SK-N-SH (cell line): ENCODE measurements at regions not wholly inside any gene's neighbourhood (a gene's known extent, or its start where the extent isn't known, plus 50 kb on each side); places are given as distances from the start of the nearest gene placed in this dataset.

ENCODE experiments used
- CTCF ChIA-PET: fragments of 300-600, 350-600 bp; formaldehyde crosslinking; extraction: SDS; loops from one replicate; lab custom pipeline; 2021; lab: Yijun Ruan, JAX
- POLR2A ChIA-PET: fragments of 350-600 bp; sonication (Branson Sonifier 250); formaldehyde crosslinking; extraction: SDS; loops from one replicate; lab custom pipeline; 2020; ENCODE audit warnings: antibody characterized with exemption, inconsistent platforms; lab: Yijun Ruan, JAX
- DNase-seq: peaks from one replicate; pipeline ENCODE4 v3.0.0; 2012
- H2AFZ ChIP-seq: fragments of 200-600 bp; sonication (generic); 2 replicates; pipeline ENCODE4 v1.8.1; 2016; ENCODE audit warnings: antibody characterized with exemption, mild to moderate bottlenecking, low read depth
- H3F3A ChIP-seq: fragments of 200-600 bp; sonication (generic); replicated peaks from 2 replicates; pipeline ENCODE3; 2016; ENCODE audit warnings: antibody characterized with exemption, mild to moderate bottlenecking; ENCODE audit not compliant: insufficient read depth
- H3K27ac ChIP-seq, 2 experiments: fragments of 200-500 bp in 1 of 2; fragments of 200-600 bp in 1 of 2; sonication (Bioruptor generic) in 1 of 2; sonication (generic), shearing (Covaris generic) in 1 of 2; 2 replicates each; pipeline versions ENCODE4 v1.5.1 to v1.6.1; 2014 to 2016; ENCODE audit warnings: low read depth in 2 of 2, inconsistent platforms in 1 of 2, low read length in 1 of 2, mild to moderate bottlenecking in 1 of 2, mixed read lengths in 1 of 2
- H3K27me3 ChIP-seq: fragments of 200-600 bp; sonication (generic), shearing (Covaris generic); 2 replicates; pipeline ENCODE4 v1.6.1; 2016; ENCODE audit warnings: mixed run types; ENCODE audit not compliant: insufficient read depth
- H3K36me3 ChIP-seq, 2 experiments: fragments of 200-500 bp in 1 of 2; fragments of 200-600 bp in 1 of 2; sonication (Bioruptor generic) in 1 of 2; sonication (generic) in 1 of 2; replicated peaks in 1 of 2; 2 replicates each; pipeline versions ENCODE3 to v1.5.1; 2014 to 2016; ENCODE audit warnings: low read length in 1 of 2, mild to moderate bottlenecking in 1 of 2; ENCODE audit not compliant: insufficient read depth in 2 of 2, control insufficient read depth in 1 of 2
- H3K4me1 ChIP-seq, 2 experiments: fragments of 200-500 bp in 1 of 2; fragments of 200-600 bp in 1 of 2; sonication (Bioruptor generic) in 1 of 2; sonication (generic), shearing (Covaris generic) in 1 of 2; 2 replicates each; pipeline versions ENCODE4 v1.5.1 to v1.6.1; 2014 to 2016; ENCODE audit warnings: low read depth in 1 of 2, low read length in 1 of 2, mixed run types in 1 of 2; ENCODE audit not compliant: insufficient read depth in 2 of 2, control insufficient read depth in 1 of 2
- H3K4me2 ChIP-seq: fragments of 200-600 bp; sonication (generic), shearing (Covaris generic); 2 replicates; pipeline ENCODE4 v1.6.1; 2017; ENCODE audit warnings: mixed run types
- H3K4me3 ChIP-seq, 2 experiments: fragments of 200-500 bp in 1 of 2; fragments of 200-600 bp in 1 of 2; sonication (Bioruptor generic) in 1 of 2; sonication (generic), shearing (Covaris generic) in 1 of 2; 2 replicates each; pipeline versions ENCODE4 v1.5.1 to v1.8.1; 2014 to 2016; ENCODE audit warnings: low read depth in 2 of 2, inconsistent platforms in 1 of 2, low read length in 1 of 2, mild to moderate bottlenecking in 1 of 2, mixed read lengths in 1 of 2, moderate library complexity in 1 of 2
- H3K79me2 ChIP-seq: fragments of 200-600 bp; sonication (generic); 2 replicates; pipeline ENCODE4 v1.8.1; 2017; ENCODE audit warnings: mild to moderate bottlenecking; ENCODE audit not compliant: insufficient read depth
- H3K9ac ChIP-seq: fragments of 200-600 bp; sonication (generic); 2 replicates; pipeline ENCODE4 v1.6.1; 2017; ENCODE audit warnings: mixed run types
- H3K9me2 ChIP-seq: fragments of 200-600 bp; sonication (generic); 2 replicates; pipeline ENCODE4 v1.6.1; 2017; ENCODE audit warnings: mixed run types
- H3K9me3 ChIP-seq: fragments of 200-600 bp; sonication (generic); 2 replicates; pipeline ENCODE4 v1.6.1; 2017; ENCODE audit warnings: mixed run types, mild to moderate bottlenecking, moderate library complexity
- H4K20me1 ChIP-seq: fragments of 200-600 bp; sonication (generic); 2 replicates; pipeline ENCODE4 v1.6.1; 2017; ENCODE audit warnings: mild to moderate bottlenecking, mixed run types; ENCODE audit not compliant: insufficient read depth
- ELF1 ChIP-seq: IDR thresholded peaks from 2 replicates; pipeline ENCODE4 v1.4.0; 2012
- EP300 ChIP-seq, 2 experiments: IDR thresholded peaks; 2 replicates each; pipeline versions ENCODE4 v1.4.0 to v1.6.1; 2012; ENCODE audit warnings: borderline replicate concordance in 1 of 2, low read depth in 1 of 2, low read length in 1 of 2
- EZH2phosphoT487 ChIP-seq: fragments of 200-600 bp; sonication (generic); IDR thresholded peaks from 2 replicates; pipeline ENCODE4 v1.6.1; 2017; ENCODE audit warnings: low read depth, mixed run types, mild to moderate bottlenecking, antibody characterized with exemption, moderate library complexity, borderline replicate concordance
- FOXJ3 ChIP-seq: sonication (generic); formaldehyde crosslinking; IDR thresholded peaks from 2 replicates; pipeline ENCODE4 v1.5.1; 2020; ENCODE audit warnings: mild to moderate bottlenecking, missing genetic modification reagents
- GABPA ChIP-seq: IDR thresholded peaks from 2 replicates; pipeline ENCODE4 v1.4.0; 2012; ENCODE audit warnings: low read depth, mild to moderate bottlenecking
- JUND ChIP-seq: IDR thresholded peaks from 2 replicates; pipeline ENCODE4 v1.4.0; 2012
- MEF2A ChIP-seq: IDR thresholded peaks from 2 replicates; pipeline ENCODE4 v1.4.0; 2012; ENCODE audit warnings: low read depth, borderline replicate concordance
- MXI1 ChIP-seq: IDR thresholded peaks from 2 replicates; pipeline ENCODE4 v1.6.1; 2012; ENCODE audit warnings: mild to moderate bottlenecking, low read depth, low read length, improper control_type of control experiment
- NFIC ChIP-seq: IDR thresholded peaks from 2 replicates; pipeline ENCODE4 v1.4.0; 2012; ENCODE audit warnings: borderline replicate concordance
- POLR2AphosphoS5 ChIP-seq: IDR thresholded peaks from 2 replicates; pipeline ENCODE4 v1.6.1; 2012; ENCODE audit warnings: low read depth, low read length
- RCOR1 ChIP-seq: fragments of 150-350 bp; IDR thresholded peaks from 2 replicates; pipeline ENCODE4 v1.6.1; 2017; ENCODE audit warnings: antibody characterized with exemption, low read length
- RFX5 ChIP-seq: IDR thresholded peaks from 2 replicates; pipeline ENCODE4 v1.6.1; 2012; ENCODE audit warnings: mild to moderate bottlenecking, improper control_type of control experiment, low read length
- RXRA ChIP-seq: IDR thresholded peaks from 2 replicates; pipeline ENCODE4 v1.4.0; 2012; ENCODE audit warnings: low read depth, mild to moderate bottlenecking, borderline replicate concordance
- TAF1 ChIP-seq: IDR thresholded peaks from 2 replicates; pipeline ENCODE4 v1.6.1; 2012; ENCODE audit warnings: low read depth, mild to moderate bottlenecking, low read length, moderate library complexity, borderline replicate concordance
- TEAD4 ChIP-seq: IDR thresholded peaks from 2 replicates; pipeline ENCODE4 v1.4.0; 2012; ENCODE audit warnings: mild to moderate bottlenecking, borderline replicate concordance; ENCODE audit not compliant: insufficient read depth
- YY1 ChIP-seq: IDR thresholded peaks from 2 replicates; pipeline ENCODE4 v1.4.0; 2012; ENCODE audit warnings: low read depth, mild to moderate bottlenecking
- WGBS: methylation state at CpG from one replicate; pipeline ENCODE4 v1.1.6; 2017; ENCODE audit warnings: low lambda C conversion rate; 5-methylcytosine and 5-hydroxymethylcytosine counted together
- TF ChIP-seq, protein P1 (sequence below): fragments of 150-350 bp; IDR thresholded peaks from 2 replicates; pipeline ENCODE4 v1.6.1; 2017; ENCODE audit warnings: antibody characterized with exemption, low read length, low read depth, borderline replicate concordance
- TF ChIP-seq, protein P2 (sequence below): fragments of 150-350 bp; IDR thresholded peaks from 2 replicates; pipeline ENCODE4 v1.6.1; 2016; ENCODE audit warnings: mild to moderate bottlenecking, low read depth, low read length
- TF ChIP-seq, protein P3 (sequence below): IDR thresholded peaks from 2 replicates; pipeline ENCODE4; 2012
- TF ChIP-seq, protein P4 (sequence below): IDR thresholded peaks from 2 replicates; pipeline ENCODE4 v1.4.0; 2012; ENCODE audit warnings: low read depth
- TF ChIP-seq, protein P5 (sequence below): fragments of 200-600 bp; sonication (generic); IDR thresholded peaks from 2 replicates; pipeline ENCODE4 v1.6.1; 2017; ENCODE audit warnings: antibody characterized with exemption, mild to moderate bottlenecking, moderate library complexity

DNA sequence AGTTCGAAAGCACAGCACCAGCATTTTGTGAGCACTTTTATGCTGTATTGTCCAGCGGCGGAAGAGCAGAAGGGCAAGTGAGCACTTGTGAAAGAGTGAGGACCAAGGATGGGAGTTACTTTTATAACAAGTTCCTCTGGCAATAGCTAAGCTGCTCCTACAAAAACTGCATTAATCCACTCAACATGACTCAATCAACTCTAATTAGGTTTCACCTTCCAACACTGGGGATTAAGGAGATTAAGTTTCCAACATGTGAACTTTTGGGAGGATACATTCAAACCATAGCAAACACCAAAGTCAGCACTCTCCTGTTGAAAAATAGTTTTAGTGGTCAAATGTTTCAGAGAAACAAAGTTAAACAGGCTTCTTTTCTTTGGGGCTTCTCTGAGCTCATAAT, 844.5 kb downstream of the REEP3 start:
- H3K4me2 ChIP-seq = no peak overlapping the region
- TF ChIP-seq POLR2AphosphoS5 (no peak), EP300 (IDR thresholded peaks at IDR 0.05; ENCODE audit: borderline replicate concordance in 1 of 2, low read depth in 1 of 2, low read length in 1 of 2) (no peak), TEAD4 (no peak), RFX5 (no peak), RXRA (no peak), EZH2phosphoT487 (no peak), MXI1 (no peak), RCOR1 (no peak), NFIC (no peak), GABPA (no peak)
- TF ChIP-seq, protein P1, sequence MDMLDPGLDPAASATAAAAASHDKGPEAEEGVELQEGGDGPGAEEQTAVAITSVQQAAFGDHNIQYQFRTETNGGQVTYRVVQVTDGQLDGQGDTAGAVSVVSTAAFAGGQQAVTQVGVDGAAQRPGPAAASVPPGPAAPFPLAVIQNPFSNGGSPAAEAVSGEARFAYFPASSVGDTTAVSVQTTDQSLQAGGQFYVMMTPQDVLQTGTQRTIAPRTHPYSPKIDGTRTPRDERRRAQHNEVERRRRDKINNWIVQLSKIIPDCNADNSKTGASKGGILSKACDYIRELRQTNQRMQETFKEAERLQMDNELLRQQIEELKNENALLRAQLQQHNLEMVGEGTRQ = no peak
- TF ChIP-seq, protein P2, sequence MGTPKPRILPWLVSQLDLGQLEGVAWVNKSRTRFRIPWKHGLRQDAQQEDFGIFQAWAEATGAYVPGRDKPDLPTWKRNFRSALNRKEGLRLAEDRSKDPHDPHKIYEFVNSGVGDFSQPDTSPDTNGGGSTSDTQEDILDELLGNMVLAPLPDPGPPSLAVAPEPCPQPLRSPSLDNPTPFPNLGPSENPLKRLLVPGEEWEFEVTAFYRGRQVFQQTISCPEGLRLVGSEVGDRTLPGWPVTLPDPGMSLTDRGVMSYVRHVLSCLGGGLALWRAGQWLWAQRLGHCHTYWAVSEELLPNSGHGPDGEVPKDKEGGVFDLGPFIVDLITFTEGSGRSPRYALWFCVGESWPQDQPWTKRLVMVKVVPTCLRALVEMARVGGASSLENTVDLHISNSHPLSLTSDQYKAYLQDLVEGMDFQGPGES = no peak
- TF ChIP-seq, protein P3, sequence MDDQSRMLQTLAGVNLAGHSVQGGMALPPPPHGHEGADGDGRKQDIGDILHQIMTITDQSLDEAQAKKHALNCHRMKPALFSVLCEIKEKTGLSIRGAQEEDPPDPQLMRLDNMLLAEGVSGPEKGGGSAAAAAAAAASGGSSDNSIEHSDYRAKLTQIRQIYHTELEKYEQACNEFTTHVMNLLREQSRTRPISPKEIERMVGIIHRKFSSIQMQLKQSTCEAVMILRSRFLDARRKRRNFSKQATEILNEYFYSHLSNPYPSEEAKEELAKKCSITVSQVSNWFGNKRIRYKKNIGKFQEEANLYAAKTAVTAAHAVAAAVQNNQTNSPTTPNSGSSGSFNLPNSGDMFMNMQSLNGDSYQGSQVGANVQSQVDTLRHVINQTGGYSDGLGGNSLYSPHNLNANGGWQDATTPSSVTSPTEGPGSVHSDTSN = no peak
- POLR2A ChIA-PET = no interaction called here
- CTCF ChIA-PET = interaction anchor here (1.0 kb wide), 1 partner anchor 110 kb away, joined by 3 read pairs; no protein-coding TSS in a partner anchor
- H4K20me1 ChIP-seq = no peaks in the 10 kb centered on the region
- H3K9me3 ChIP-seq = no peaks in the 10 kb centered on the region
- H3F3A ChIP-seq = no peaks in the 10 kb centered on the region
- DNase-seq = no peak
- H3K9ac ChIP-seq = no peak overlapping the region
- no peaks in the 10 kb centered on the region for H3K79me2 ChIP-seq
- H3K27me3 ChIP-seq = no peaks in the 10 kb centered on the region
- H3K9me2 ChIP-seq = no peaks in the 10 kb centered on the region
- no peak overlapping the region for H3K27ac ChIP-seq
- H3K4me1 ChIP-seq = no peaks in the 10 kb centered on the region
- H3K4me3 ChIP-seq = no peak overlapping the region
- no peak overlapping the region for H2AFZ ChIP-seq
- 62% methylated on average over 3 of the region's 3 CpGs for whole genome bisulfite sequencing
- no peaks in the 10 kb centered on the region for H3K36me3 ChIP-seq

DNA sequence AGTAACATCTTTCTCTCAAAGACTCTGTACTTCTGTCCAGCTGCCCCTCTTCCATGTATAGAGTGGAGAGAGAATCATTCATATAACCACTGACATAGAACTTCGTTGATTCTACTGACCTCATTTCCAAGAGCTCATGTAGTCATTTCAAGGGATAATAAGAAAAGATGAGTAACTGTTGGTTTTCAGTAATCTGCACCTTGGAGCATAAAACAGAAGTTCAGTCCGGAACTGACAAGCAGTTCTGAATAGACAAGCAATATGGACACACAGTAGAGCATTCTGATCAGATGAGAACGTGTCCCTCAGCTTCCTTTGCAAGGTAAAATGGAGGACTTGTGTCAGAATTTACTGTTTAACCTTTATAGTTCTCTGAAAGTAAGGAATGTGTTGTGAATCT, 847.1 kb downstream of the REEP3 start:
- no peak overlapping the region for H3K27ac ChIP-seq
- TF ChIP-seq YY1 (no peak), NFIC (no peak), EP300 (IDR thresholded peaks at IDR 0.05; ENCODE audit: borderline replicate concordance in 1 of 2, low read depth in 1 of 2, low read length in 1 of 2) (no peak), JUND (no peak), TAF1 (no peak), FOXJ3 (CRISPR knock-in tag) (no peak), GABPA (no peak), ELF1 (no peak), EZH2phosphoT487 (no peak), MEF2A (no peak)
- TF ChIP-seq, protein P2 = no peak
- TF ChIP-seq, protein P1 = no peak
- TF ChIP-seq, protein P4, sequence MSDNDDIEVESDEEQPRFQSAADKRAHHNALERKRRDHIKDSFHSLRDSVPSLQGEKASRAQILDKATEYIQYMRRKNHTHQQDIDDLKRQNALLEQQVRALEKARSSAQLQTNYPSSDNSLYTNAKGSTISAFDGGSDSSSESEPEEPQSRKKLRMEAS = no peak
- TF ChIP-seq, protein P5, sequence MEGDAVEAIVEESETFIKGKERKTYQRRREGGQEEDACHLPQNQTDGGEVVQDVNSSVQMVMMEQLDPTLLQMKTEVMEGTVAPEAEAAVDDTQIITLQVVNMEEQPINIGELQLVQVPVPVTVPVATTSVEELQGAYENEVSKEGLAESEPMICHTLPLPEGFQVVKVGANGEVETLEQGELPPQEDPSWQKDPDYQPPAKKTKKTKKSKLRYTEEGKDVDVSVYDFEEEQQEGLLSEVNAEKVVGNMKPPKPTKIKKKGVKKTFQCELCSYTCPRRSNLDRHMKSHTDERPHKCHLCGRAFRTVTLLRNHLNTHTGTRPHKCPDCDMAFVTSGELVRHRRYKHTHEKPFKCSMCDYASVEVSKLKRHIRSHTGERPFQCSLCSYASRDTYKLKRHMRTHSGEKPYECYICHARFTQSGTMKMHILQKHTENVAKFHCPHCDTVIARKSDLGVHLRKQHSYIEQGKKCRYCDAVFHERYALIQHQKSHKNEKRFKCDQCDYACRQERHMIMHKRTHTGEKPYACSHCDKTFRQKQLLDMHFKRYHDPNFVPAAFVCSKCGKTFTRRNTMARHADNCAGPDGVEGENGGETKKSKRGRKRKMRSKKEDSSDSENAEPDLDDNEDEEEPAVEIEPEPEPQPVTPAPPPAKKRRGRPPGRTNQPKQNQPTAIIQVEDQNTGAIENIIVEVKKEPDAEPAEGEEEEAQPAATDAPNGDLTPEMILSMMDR = no peak
- TF ChIP-seq, all 33 proteins: peak for 0
- no peak for DNase-seq
- no peak overlapping the region for H3K9ac ChIP-seq
- no peaks in the 10 kb centered on the region for H3K27me3 ChIP-seq
- H3K4me2 ChIP-seq = no peak overlapping the region
- H2AFZ ChIP-seq = no peak overlapping the region
- ChIA-PET CTCF (no interaction called here), POLR2A (no interaction called here)
- H3K9me3 ChIP-seq = no peaks in the 10 kb centered on the region
- no peaks in the 10 kb centered on the region for H3K79me2 ChIP-seq
- no peaks in the 10 kb centered on the region for H3F3A ChIP-seq
- 17% methylated on average over 3 of the region's 3 CpGs for WGBS
- H3K4me3 ChIP-seq = no peak overlapping the region
- H3K9me2 ChIP-seq = no peaks in the 10 kb centered on the region
- no peaks in the 10 kb centered on the region for H3K36me3 ChIP-seq
- H4K20me1 ChIP-seq = no peaks in the 10 kb centered on the region
- H3K4me1 ChIP-seq = no peaks in the 10 kb centered on the region
